GM23338 (cell line): ENCODE measurements at regions not wholly inside any gene's neighbourhood (a gene's known extent, or its start where the extent isn't known, plus 50 kb on each side); places are given as distances from the start of the nearest gene placed in this dataset.

Experiments used
- CREB1 ChIP-seq: fragments of 250-450 bp; sonication (Bioruptor Pico); IDR thresholded peaks from 2 replicates; pipeline ENCODE4 v1.5.0; 2020; ENCODE audit warnings: low read depth, mild to moderate bottlenecking, moderate library complexity
- CTCF ChIP-seq, 2 experiments: fragments of 200-600 bp in 1 of 2; sonication (generic) in 1 of 2; conservative IDR thresholded peaks; 2 replicates each; pipeline versions ENCODE4 v1.5.1 to v1.6.1; 2016 to 2017; ENCODE audit warnings: antibody characterized with exemption in 2 of 2, low read depth in 2 of 2, mild to moderate bottlenecking in 2 of 2, moderate library complexity in 1 of 2
- ETS1 ChIP-seq: IDR thresholded peaks from 2 replicates; pipeline ENCODE4 v1.6.1; 2016; ENCODE audit warnings: antibody characterized with exemption
- EZH2 ChIP-seq: fragments of 200-600 bp; sonication (generic); IDR thresholded peaks from one replicate; pipeline ENCODE4 v1.8.0; 2017; ENCODE audit warnings: antibody characterized with exemption, mild to moderate bottlenecking, low read depth; ENCODE audit not compliant: unreplicated experiment
- EZH2phosphoT487 ChIP-seq: fragments of 200-600 bp; sonication (generic); IDR thresholded peaks from one replicate; pipeline ENCODE4 v1.8.1; 2018; ENCODE audit warnings: antibody characterized with exemption; ENCODE audit not compliant: unreplicated experiment
- POLR2AphosphoS5 ChIP-seq: IDR thresholded peaks from 2 replicates; pipeline ENCODE4 v1.6.1; 2016; ENCODE audit warnings: antibody characterized with exemption, low read depth
- REST ChIP-seq: IDR thresholded peaks from one replicate; pipeline ENCODE4 v1.6.1; 2018; ENCODE audit warnings: antibody characterized with exemption; ENCODE audit not compliant: unreplicated experiment
- ZNF331 ChIP-seq: fragments of 250-450 bp; sonication (Bioruptor Pico); IDR thresholded peaks from 2 replicates; pipeline ENCODE4 v1.5.0; 2020; ENCODE audit warnings: low read depth, mild to moderate bottlenecking, moderate library complexity
- ZNF462 ChIP-seq: fragments of 250-450 bp; sonication (Bioruptor Pico); IDR thresholded peaks from 2 replicates; pipeline ENCODE4 v1.5.0; 2020; ENCODE audit warnings: mild to moderate bottlenecking, moderate library complexity

- TF ChIP-seq POLR2AphosphoS5 = no peak
- no peak for TF ChIP-seq CTCF (conservative IDR thresholded peaks at IDR 0.05; ENCODE audit: low read depth in 2 of 2)
- no peak for TF ChIP-seq EZH2
- no peak for TF ChIP-seq ZNF331
- TF ChIP-seq REST = no peak
- TF ChIP-seq ETS1 = no peak
- no peak for TF ChIP-seq ZNF462 (CRISPR knock-in tag)
- no peak for TF ChIP-seq CREB1 (CRISPR knock-in tag)
- no peak for TF ChIP-seq EZH2phosphoT487
Measured at GRCh38 chr12:61111218-61111617, 1149.0 kb upstream of the USP15 start.
